ENCODE measurements at regions not wholly inside any gene's neighbourhood (a gene's known extent, or its start where the extent isn't known, plus 50 kb on each side); places are given as distances from the start of the nearest gene placed in this dataset.

DNA sequence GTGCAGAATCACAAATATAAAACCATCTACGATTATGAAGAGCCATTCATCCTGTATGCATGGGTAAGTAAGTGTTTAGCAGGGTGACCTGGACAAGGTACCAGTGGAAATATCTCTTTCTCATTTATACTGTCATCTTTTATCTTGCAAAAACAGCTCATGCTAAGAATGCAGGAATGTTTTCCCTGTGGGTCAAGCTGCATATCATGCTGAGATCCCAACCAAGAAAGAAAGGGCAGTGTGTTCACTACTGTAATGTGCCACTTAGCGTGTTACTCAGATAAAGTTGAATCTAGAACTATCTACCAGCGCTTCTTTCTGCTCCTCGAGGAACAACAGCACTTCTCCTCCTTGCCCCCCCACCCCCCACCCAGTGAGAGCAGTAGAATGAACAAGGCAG, 212.7 kb upstream of the TBL1X start:
- H3K4me1 ChIP-seq (ENCODE audit: control insufficient read depth, insufficient read depth, low read length): no peaks in the 10 kb centered on the region
- H2AK9ac ChIP-seq (replicated peaks; ENCODE audit: low read depth, low read length, poor library complexity): no peak overlapping the region
- no peak overlapping the region for H4K8ac ChIP-seq (ENCODE audit: low read depth in 2 of 2, low read length in 2 of 2)
- H3K4ac ChIP-seq (ENCODE audit: low read depth, low read length): no peak overlapping the region
- H2AFZ ChIP-seq (replicated peaks; ENCODE audit: low read length, poor library complexity): no peak overlapping the region
- no peak overlapping the region for H3K14ac ChIP-seq (replicated peaks; ENCODE audit: low read depth, low read length)
- H3K36me3 ChIP-seq (ENCODE audit: control insufficient read depth, insufficient read depth, low read length): no peaks in the 10 kb centered on the region
- H3K4me3 ChIP-seq (ENCODE audit: insufficient read depth, low read depth, low read length): no peak overlapping the region
- no peaks in the 10 kb centered on the region for H3K79me1 ChIP-seq (ENCODE audit: low read depth in 1 of 2, low read length in 2 of 2)
- no peak overlapping the region for H2BK5ac ChIP-seq (ENCODE audit: low read depth, low read length, poor library complexity, severe bottlenecking)
- no peak overlapping the region for H3K27ac ChIP-seq (ENCODE audit: insufficient read depth, low read length)
- dilution Hi-C loops (cut with HindIII; ENCODE audit: low sequenced_read_pairs, unreplicated experiment): no loop called here
- H3K9ac ChIP-seq (ENCODE audit: low read depth, low read length): no peak overlapping the region
- H3K27me3 ChIP-seq (ENCODE audit: control insufficient read depth, insufficient read depth, low read length): no peaks in the 10 kb centered on the region
- no peak for ATAC-seq (ENCODE audit: low read depth)
- H3K23ac ChIP-seq (ENCODE audit: low read depth, low read length): no peak overlapping the region
- in situ Hi-C loops (cut with MboI; ENCODE audit: low sequenced_read_pairs): no loop called here
- no peak overlapping the region for H3K4me2 ChIP-seq (ENCODE audit: low read depth, low read length)
- no peak overlapping the region for H2AK5ac ChIP-seq (ENCODE audit: low read depth, low read length)
- no peak overlapping the region for H4K5ac ChIP-seq (ENCODE audit: low read depth, low read length)
- H3K9me3 ChIP-seq (ENCODE audit: control insufficient read depth, insufficient read depth, low read length): no peaks in the 10 kb centered on the region
- no peak overlapping the region for H3K18ac ChIP-seq (ENCODE audit: low read depth, low read length)
- no peak overlapping the region for H2BK120ac ChIP-seq (ENCODE audit: low read depth, low read length)
- no peak overlapping the region for H4K91ac ChIP-seq (ENCODE audit: insufficient read depth, low read depth, low read length)
- TF ChIP-seq, protein P1, sequence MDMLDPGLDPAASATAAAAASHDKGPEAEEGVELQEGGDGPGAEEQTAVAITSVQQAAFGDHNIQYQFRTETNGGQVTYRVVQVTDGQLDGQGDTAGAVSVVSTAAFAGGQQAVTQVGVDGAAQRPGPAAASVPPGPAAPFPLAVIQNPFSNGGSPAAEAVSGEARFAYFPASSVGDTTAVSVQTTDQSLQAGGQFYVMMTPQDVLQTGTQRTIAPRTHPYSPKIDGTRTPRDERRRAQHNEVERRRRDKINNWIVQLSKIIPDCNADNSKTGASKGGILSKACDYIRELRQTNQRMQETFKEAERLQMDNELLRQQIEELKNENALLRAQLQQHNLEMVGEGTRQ (IDR thresholded peaks at IDR 0.05; ENCODE audit: low read depth, low read length): no peak
- TF ChIP-seq RCOR1 (IDR thresholded peaks at IDR 0.05; ENCODE audit: insufficient replicate concordance, low read length) (no peak), FOS (IDR thresholded peaks at IDR 0.05; ENCODE audit: low read depth, low read length) (no peak), CEBPB (IDR thresholded peaks at IDR 0.05; ENCODE audit: low read depth, low read length) (no peak), RAD21 (IDR thresholded peaks at IDR 0.05; ENCODE audit: low read length) (no peak), CHD1 (IDR thresholded peaks at IDR 0.05; ENCODE audit: low read depth, low read length) (no peak), MXI1 (IDR thresholded peaks at IDR 0.05; ENCODE audit: borderline replicate concordance, low read depth, low read length) (no peak), MAFK (IDR thresholded peaks at IDR 0.05; ENCODE audit: low read depth, low read length) (no peak), BHLHE40 (IDR thresholded peaks at IDR 0.05; ENCODE audit: low read depth, low read length) (no peak), NFE2L2 (IDR thresholded peaks at IDR 0.05; ENCODE audit: low read depth, low read length) (no peak), SMC3 (IDR thresholded peaks at IDR 0.05; ENCODE audit: low read depth, low read length) (no peak), POLR2A (IDR thresholded peaks at IDR 0.05; ENCODE audit: low read depth, low read length) (no peak)
- TF ChIP-seq, protein P2, sequence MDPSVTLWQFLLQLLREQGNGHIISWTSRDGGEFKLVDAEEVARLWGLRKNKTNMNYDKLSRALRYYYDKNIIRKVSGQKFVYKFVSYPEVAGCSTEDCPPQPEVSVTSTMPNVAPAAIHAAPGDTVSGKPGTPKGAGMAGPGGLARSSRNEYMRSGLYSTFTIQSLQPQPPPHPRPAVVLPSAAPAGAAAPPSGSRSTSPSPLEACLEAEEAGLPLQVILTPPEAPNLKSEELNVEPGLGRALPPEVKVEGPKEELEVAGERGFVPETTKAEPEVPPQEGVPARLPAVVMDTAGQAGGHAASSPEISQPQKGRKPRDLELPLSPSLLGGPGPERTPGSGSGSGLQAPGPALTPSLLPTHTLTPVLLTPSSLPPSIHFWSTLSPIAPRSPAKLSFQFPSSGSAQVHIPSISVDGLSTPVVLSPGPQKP (IDR thresholded peaks at IDR 0.05; ENCODE audit: borderline replicate concordance, low read depth, low read length): no peak
- H2BK20ac ChIP-seq (ENCODE audit: low read depth, low read length): no peak overlapping the region
- H4K20me1 ChIP-seq (ENCODE audit: insufficient read depth, low read length): no peaks in the 10 kb centered on the region
- no CpG with 5 or more reads among the region's 4 CpGs for WGBS, 2 experiments (ENCODE audit: extremely low coverage in 2 of 2, insufficient read length in 1 of 2)
- POLR2A ChIA-PET (ENCODE audit: unreplicated experiment): no interaction called here
- CTCF ChIA-PET: interaction anchor here (0.6 kb wide), 1 partner anchor 58 kb away, joined by 3 read pairs; no protein-coding TSS in a partner anchor
- no TSS peak for BruUV-seq (replicated peaks)
- H3K56ac ChIP-seq (ENCODE audit: extremely low read depth, insufficient read depth, low read length): no peak overlapping the region
- DNase-seq: no peak
- intact Hi-C loops (cut with micrococcal nuclease): no loop called here
- no peak overlapping the region for H2BK15ac ChIP-seq (ENCODE audit: low read depth, low read length)
- no peaks in the 10 kb centered on the region for H3K9me1 ChIP-seq (ENCODE audit: insufficient read depth, low read length)

Data from IMR-90 (cell line).